ENCODE measurements at regions not wholly inside any gene's neighbourhood (a gene's known extent, or its start where the extent isn't known, plus 50 kb on each side); places are given as distances from the start of the nearest gene placed in this dataset.
A peak's percentile ranks its signal among the peaks of the same experiment; 100 is the strongest.

GRCh38 chr11:10386861-10387205, 68.2 kb upstream of the AMPD3 start:
- Histone ChIP-seq H3K36me3 (ENCODE audit: insufficient read depth, low read length) (no peaks in the 10 kb centered on the region), H3K27me3 (ENCODE audit: insufficient read depth, low read length) (no peaks in the 10 kb centered on the region), H3K4me1 (ENCODE audit: control insufficient read depth, insufficient read depth, low read length, unreplicated experiment) (peaks cover 29% of the 10 kb centered on the region), H3K79me2 (ENCODE audit: control insufficient read depth, insufficient read depth, low read length, unreplicated experiment) (no peaks in the 10 kb centered on the region), H2AFZ (ENCODE audit: low read length, unreplicated experiment) (no peak overlapping the region), H3K4me3 (ENCODE audit: low read depth, low read length) (no peak overlapping the region), H3K27ac (ENCODE audit: low read depth, low read length) (no peak overlapping the region)

DNA sequence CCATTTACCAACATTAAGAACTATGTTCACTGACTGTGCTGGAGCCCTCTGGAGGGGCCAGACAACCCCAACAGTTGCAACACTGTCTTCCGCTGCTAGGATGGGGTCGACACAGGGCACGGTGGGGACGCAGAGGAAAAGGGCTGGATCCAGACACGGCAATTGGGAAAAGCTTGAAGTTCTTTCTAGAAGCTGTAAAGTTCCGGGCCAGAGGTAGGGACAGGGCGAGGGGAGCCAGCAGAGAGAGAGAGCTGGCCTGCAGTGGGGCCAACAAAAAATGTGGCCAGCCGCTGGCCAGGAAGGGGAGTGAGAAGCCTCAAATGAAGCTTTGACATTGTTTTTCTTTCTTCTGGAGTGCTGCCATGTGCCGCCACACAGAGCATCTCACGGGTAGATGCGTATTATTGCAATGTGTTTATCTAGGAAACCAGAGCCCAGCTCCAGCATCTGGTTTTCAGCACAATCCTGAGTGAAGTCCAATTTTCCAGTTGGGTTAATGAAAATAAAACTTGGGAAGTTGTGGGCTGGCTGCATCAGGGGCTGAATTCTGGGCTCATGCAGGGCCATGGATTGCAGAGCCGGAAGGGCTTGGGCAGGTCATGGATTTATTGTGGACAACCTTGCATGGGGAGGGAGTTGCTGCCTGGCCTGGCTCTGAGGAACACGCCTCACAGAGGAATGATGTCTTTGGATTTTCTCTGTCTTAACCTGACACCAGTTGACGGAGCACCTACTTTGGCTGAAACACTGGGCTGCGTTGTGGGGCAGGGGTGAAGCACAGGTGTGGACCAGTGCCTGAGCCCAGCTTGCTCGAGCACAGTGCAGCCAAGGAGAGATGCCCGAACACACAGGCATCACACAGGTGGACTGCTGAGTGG, 67.6 kb upstream of the AMPD3 start:
- Histone ChIP-seq H3K4me1 (ENCODE audit: control insufficient read depth, insufficient read depth, low read length, unreplicated experiment) (peaks cover 29% of the 10 kb centered on the region), H3K27me3 (ENCODE audit: insufficient read depth, low read length) (no peaks in the 10 kb centered on the region), H3K27ac (ENCODE audit: low read depth, low read length) (peak overlapping the region; percentile 28; the same call in 1 of the 2 replicates), H2AFZ (ENCODE audit: low read length, unreplicated experiment) (no peak overlapping the region), H3K79me2 (ENCODE audit: control insufficient read depth, insufficient read depth, low read length, unreplicated experiment) (no peaks in the 10 kb centered on the region), H3K36me3 (ENCODE audit: insufficient read depth, low read length) (no peaks in the 10 kb centered on the region), H3K4me3 (ENCODE audit: low read depth, low read length) (no peak overlapping the region)

DNA sequence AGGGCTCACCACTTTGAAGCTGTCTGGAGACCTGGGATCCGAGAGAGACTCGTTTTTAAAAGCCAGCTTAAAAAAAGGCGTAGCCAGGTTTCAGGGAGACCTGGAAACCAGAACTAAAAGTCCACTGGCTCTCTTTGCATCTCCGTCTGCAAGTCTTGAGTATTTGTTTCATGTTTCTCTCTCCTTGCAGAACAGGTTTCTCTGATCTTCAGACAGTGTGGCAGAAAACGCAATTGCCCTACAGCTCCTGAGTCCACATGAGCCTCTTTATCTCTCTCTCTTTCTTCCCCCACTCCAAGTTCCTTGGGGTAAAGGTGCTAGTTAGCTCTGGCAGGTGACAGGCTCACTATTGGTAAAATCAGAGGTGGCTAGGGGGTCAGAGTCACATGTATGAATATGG, 67.0 kb upstream of the AMPD3 start:
- H3K36me3 ChIP-seq (ENCODE audit: insufficient read depth, low read length): no peaks in the 10 kb centered on the region
- no peak overlapping the region for H2AFZ ChIP-seq (ENCODE audit: low read length, unreplicated experiment)
- H3K4me1 ChIP-seq (ENCODE audit: control insufficient read depth, insufficient read depth, low read length, unreplicated experiment): peaks cover 29% of the 10 kb centered on the region
- no peak overlapping the region for H3K4me3 ChIP-seq (ENCODE audit: low read depth, low read length)
- no peaks in the 10 kb centered on the region for H3K27me3 ChIP-seq (ENCODE audit: insufficient read depth, low read length)
- no peak overlapping the region for H3K27ac ChIP-seq (ENCODE audit: low read depth, low read length)
- H3K79me2 ChIP-seq (ENCODE audit: control insufficient read depth, insufficient read depth, low read length, unreplicated experiment): no peaks in the 10 kb centered on the region

DNA sequence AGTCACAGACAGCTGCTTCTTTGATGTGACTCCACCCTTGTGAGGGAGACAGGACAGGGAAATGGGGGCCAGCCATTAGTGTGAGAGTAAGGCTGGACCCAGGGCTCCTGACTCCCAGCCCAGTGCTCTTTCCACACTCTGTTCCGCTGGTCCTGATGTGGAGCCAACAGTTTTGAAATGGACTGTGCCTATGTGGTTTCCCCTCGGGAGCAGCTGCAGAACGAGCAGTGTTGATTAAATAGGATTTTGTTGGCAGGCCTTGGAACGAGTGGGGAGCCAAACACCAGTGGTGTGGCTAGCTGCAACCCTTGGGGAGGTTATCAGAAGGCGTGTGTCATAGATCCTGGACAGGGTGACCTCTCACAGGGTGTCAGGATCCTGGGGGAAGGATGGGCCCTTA, 66.5 kb upstream of the AMPD3 start:
- H3K27ac ChIP-seq (ENCODE audit: low read depth, low read length): no peak overlapping the region
- no peak overlapping the region for H3K4me3 ChIP-seq (ENCODE audit: low read depth, low read length)

GRCh38 chr11:10390375-10390774, 64.7 kb upstream of the AMPD3 start:
- Histone ChIP-seq H3K79me2 (ENCODE audit: control insufficient read depth, insufficient read depth, low read length, unreplicated experiment) (no peaks in the 10 kb centered on the region), H3K36me3 (ENCODE audit: insufficient read depth, low read length) (no peaks in the 10 kb centered on the region), H3K4me3 (ENCODE audit: low read depth, low read length) (no peak overlapping the region), H3K27me3 (ENCODE audit: insufficient read depth, low read length) (no peaks in the 10 kb centered on the region), H2AFZ (ENCODE audit: low read length, unreplicated experiment) (no peak overlapping the region), H3K4me1 (ENCODE audit: control insufficient read depth, insufficient read depth, low read length, unreplicated experiment) (peaks cover 40% of the 10 kb centered on the region), H3K27ac (ENCODE audit: low read depth, low read length) (no peak overlapping the region)

More for the DNA sequence above, 66.5 kb upstream of the AMPD3 start:
- H2AFZ ChIP-seq (ENCODE audit: low read length, unreplicated experiment): no peak overlapping the region
- no peaks in the 10 kb centered on the region for H3K27me3 ChIP-seq (ENCODE audit: insufficient read depth, low read length)
- no peaks in the 10 kb centered on the region for H3K79me2 ChIP-seq (ENCODE audit: control insufficient read depth, insufficient read depth, low read length, unreplicated experiment)
- peaks cover 29% of the 10 kb centered on the region for H3K4me1 ChIP-seq (ENCODE audit: control insufficient read depth, insufficient read depth, low read length, unreplicated experiment)
- no peaks in the 10 kb centered on the region for H3K36me3 ChIP-seq (ENCODE audit: insufficient read depth, low read length)

DNA sequence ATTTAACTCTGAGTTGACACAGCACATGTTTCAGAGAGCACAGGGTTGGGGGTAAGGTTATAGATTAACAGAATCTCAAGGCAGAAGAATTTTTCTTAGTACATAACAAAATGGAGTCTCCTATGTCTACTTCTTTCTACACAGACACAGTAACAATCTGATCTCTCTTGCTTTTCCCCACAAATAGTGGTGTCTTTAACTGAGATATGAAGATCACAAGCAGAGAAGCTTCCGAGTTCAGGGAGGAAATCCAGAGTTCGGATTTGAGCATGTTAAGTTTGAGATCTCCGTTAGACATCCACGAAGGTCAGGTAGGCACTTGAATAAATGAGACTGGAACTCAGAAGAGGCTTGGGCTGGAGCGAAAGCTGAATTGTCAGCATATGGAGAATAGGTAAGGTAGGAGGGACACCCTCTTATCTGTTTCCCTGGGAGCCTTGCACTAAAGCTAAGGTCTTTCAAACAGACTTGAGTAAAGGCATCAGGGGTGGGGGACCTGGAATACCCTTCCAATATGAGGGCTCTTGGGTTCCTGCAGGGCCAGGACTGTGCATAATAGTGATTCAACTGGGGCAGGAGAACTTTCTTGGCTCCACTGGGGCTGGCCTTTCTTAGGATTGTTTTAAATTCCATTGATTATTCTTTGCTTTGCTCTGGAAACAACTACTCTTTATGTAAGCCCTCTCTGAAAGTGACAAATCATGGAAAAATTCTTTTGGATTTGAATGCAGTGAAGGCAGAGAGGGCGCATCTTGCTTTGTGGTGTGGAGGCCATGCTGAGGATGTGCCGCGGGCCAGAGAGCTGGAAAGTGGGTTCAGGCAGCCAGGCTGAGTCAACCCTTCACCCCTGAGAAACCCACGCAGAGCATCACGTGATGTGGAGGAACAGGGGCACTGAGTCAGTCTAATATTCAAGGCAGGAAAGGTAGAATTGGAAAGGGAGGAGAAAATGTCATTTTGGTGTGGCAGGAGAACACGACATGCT, 62.7 kb upstream of the AMPD3 start:
- peaks cover 39% of the 10 kb centered on the region for H3K4me1 ChIP-seq (ENCODE audit: control insufficient read depth, insufficient read depth, low read length, unreplicated experiment)
- no peak overlapping the region for H2AFZ ChIP-seq (ENCODE audit: low read length, unreplicated experiment)
- no peaks in the 10 kb centered on the region for H3K27me3 ChIP-seq (ENCODE audit: insufficient read depth, low read length)
- H3K4me3 ChIP-seq (ENCODE audit: low read depth, low read length): no peak overlapping the region
- H3K36me3 ChIP-seq (ENCODE audit: insufficient read depth, low read length): no peaks in the 10 kb centered on the region
- H3K79me2 ChIP-seq (ENCODE audit: control insufficient read depth, insufficient read depth, low read length, unreplicated experiment): no peaks in the 10 kb centered on the region
- H3K27ac ChIP-seq (ENCODE audit: low read depth, low read length): no peak overlapping the region

- Histone ChIP-seq H2AFZ (ENCODE audit: low read length, unreplicated experiment) (no peak overlapping the region), H3K36me3 (ENCODE audit: insufficient read depth, low read length) (no peaks in the 10 kb centered on the region), H3K79me2 (ENCODE audit: control insufficient read depth, insufficient read depth, low read length, unreplicated experiment) (no peaks in the 10 kb centered on the region), H3K4me3 (ENCODE audit: low read depth, low read length) (no peak overlapping the region), H3K27ac (ENCODE audit: low read depth, low read length) (0 out of 2 replicates have a peak overlapping the region, but pooled peaks have one; percentile 4), H3K4me1 (ENCODE audit: control insufficient read depth, insufficient read depth, low read length, unreplicated experiment) (peaks cover 27% of the 10 kb centered on the region), H3K27me3 (ENCODE audit: insufficient read depth, low read length) (no peaks in the 10 kb centered on the region)
These were observed 60.6 kb upstream of the AMPD3 start for GRCh38 chr11:10394229-10395101.

DNA sequence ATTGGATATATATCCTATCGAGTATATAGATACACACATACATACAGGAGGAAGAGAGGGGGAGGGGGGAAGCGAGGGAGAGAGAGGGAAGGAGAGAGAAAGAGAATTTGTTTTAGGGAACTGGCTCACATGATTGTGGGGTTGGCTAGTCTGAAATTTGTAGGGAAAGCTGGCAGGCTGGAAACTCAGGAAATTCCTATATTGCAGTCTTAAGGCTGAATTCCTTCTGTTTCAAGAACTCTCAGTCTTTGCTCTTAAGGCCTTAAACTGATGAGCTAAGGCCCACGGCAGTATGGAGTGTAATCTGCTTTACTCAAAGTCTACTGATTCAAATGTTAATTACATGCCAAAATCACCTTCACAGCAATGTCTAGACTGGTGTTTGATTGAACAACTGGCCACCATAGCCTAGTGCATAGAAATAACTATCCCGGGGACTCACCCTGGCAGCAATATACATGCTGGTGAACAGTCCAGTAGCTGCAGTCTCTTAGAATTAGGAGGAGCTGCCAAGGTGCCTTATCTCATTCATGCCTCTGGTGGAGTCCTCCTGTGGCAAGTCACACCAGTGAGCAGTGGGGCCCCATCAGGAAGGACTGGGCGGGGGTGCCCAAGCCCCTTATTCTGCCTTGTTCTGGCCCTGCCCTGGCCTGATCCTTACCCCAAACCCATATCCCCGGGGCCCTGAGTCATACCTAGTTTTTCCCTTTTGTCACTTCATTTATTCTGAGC, 59.7 kb upstream of the AMPD3 start:
- H3K27ac ChIP-seq (ENCODE audit: low read depth, low read length): 0 out of 2 replicates have a peak overlapping the region, but pooled peaks have one; percentile 4

GRCh38 chr11:10396771-10397170, 58.3 kb upstream of the AMPD3 start:
- H3K27ac ChIP-seq (ENCODE audit: low read depth, low read length): no peak overlapping the region
- no peaks in the 10 kb centered on the region for H3K36me3 ChIP-seq (ENCODE audit: insufficient read depth, low read length)
- H3K4me1 ChIP-seq (ENCODE audit: control insufficient read depth, insufficient read depth, low read length, unreplicated experiment): peaks cover 25% of the 10 kb centered on the region
- no peaks in the 10 kb centered on the region for H3K79me2 ChIP-seq (ENCODE audit: control insufficient read depth, insufficient read depth, low read length, unreplicated experiment)
- H3K4me3 ChIP-seq (ENCODE audit: low read depth, low read length): no peak overlapping the region
- H3K27me3 ChIP-seq (ENCODE audit: insufficient read depth, low read length): no peaks in the 10 kb centered on the region
- no peak overlapping the region for H2AFZ ChIP-seq (ENCODE audit: low read length, unreplicated experiment)

More for the DNA sequence above, 59.7 kb upstream of the AMPD3 start:
- Histone ChIP-seq H2AFZ (ENCODE audit: low read length, unreplicated experiment) (no peak overlapping the region), H3K36me3 (ENCODE audit: insufficient read depth, low read length) (no peaks in the 10 kb centered on the region), H3K4me3 (ENCODE audit: low read depth, low read length) (no peak overlapping the region), H3K4me1 (ENCODE audit: control insufficient read depth, insufficient read depth, low read length, unreplicated experiment) (peaks cover 23% of the 10 kb centered on the region), H3K79me2 (ENCODE audit: control insufficient read depth, insufficient read depth, low read length, unreplicated experiment) (no peaks in the 10 kb centered on the region), H3K27me3 (ENCODE audit: insufficient read depth, low read length) (no peaks in the 10 kb centered on the region)

Measured in ACC112 (cell line).